Anterior cingulate cortex (tissue), 58 donors: ENCODE measurements at regions not wholly inside any gene's neighbourhood (a gene's known extent, or its start where the extent isn't known, plus 50 kb on each side); places are given as distances from the start of the nearest gene placed in this dataset.
A peak's percentile ranks its signal among the peaks of the same experiment; 100 is the strongest.
"Not testable (repeated sequence)": the region's sequence is repeated elsewhere in the genome, so short reads cannot be mapped to it uniquely, and the experiment has no call there.

Experiments used
- DNase-seq, 58 donors: peaks; one replicate each; lab custom pipeline; 2025; lab: John Stamatoyannopoulos, UW

DNA sequence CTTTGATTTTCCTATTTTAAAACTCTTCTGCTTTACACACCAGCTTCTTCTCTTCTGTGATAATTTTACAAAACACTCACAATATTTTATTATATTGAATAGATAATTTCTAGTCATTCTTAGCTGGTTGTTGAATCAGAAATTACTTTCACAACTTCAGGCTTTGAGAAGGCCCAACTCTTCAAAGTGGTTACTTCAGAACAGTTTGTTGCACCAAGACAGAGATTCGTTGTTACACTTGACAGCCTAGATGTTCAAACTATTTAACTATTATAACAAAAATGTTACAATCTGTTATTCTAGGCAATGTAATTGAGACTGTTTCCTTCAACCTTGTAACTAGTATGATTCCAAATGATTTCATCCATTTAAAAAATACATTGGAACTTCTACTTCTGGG, 333.2 kb upstream of the CHORDC1 start:
- no peak for DNase-seq

GRCh38 chr11:90555477-90555876, 332.6 kb upstream of the CHORDC1 start:
- no peak for DNase-seq

GRCh38 chr11:90542092-90542491, 319.2 kb upstream of the CHORDC1 start:
- DNase-seq = no peak

- no peak for DNase-seq
These were observed 313.5 kb upstream of the CHORDC1 start for GRCh38 chr11:90536301-90536700.

- DNase-seq = no peak
These were observed 309.3 kb upstream of the CHORDC1 start for GRCh38 chr11:90532125-90532524.

- no peak for DNase-seq
These were observed 308.2 kb upstream of the CHORDC1 start for GRCh38 chr11:90531001-90531400.

DNA sequence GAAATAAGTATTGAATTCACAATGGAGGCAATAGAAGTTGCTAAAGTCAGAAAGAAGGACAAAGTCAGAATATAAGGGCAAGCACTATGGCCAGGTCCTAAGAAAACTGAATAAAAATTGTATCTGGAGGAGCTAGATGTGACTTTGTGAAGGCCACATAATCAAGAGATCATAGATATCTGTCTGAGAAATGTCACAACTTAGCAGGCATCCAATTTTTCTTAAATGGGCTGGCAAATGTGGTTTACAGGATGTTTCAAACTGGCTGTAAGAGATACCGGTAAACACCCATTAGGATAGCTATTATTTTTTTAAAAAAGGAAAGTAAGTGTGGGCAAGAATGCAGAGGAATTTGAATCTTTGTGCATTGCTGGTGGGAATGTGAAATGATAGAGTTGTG, 303.1 kb upstream of the CHORDC1 start:
- DNase-seq = no peak

- DNase-seq = no peak
These were observed 290.0 kb upstream of the CHORDC1 start for GRCh38 chr11:90512846-90513245.

DNA sequence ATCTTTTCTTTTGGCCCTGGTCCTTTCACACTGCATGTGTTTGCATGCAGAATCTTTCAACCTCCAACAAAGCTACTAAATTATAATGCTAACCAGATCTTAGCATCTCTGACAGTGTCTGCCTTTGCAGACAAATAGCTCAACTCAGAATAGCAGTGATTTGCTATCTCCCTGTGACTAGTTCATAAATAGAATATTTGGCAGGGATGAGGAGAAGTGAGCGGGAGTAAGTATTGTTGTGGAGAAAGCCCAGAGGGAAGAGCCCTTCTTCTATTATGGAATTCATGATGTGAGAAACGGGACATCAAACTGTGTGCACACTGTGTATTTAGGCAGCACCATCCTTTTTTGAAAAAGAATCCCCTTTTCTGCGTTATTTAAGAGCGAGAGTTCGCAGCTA, 288.0 kb upstream of the CHORDC1 start:
- DNase-seq = no peak

GRCh38 chr11:90500922-90501568, 278.2 kb upstream of the CHORDC1 start:
- no peak for DNase-seq

GRCh38 chr11:90496722-90497121, 273.9 kb upstream of the CHORDC1 start:
- DNase-seq = no peak

GRCh38 chr11:90493379-90493778, 270.5 kb upstream of the CHORDC1 start:
- DNase-seq = no peak

DNA sequence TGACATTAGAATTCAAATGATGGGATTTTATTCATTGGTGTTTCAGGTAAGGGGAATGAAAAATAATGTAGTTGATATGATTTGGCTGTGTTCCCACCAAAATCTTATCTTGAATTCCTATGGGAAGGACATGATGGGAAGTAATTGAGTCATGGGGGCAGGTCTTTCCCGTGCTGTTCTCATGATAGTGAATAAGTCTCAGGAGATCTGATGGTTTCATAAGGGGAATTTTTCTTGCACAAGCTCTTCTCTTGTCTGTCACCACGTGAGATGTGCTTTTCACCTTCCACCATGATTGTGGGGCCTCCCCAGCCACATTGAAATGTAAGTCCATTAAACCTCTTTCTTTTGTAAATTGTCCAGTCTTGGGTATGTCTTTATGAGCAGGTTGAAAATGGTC, 268.6 kb upstream of the CHORDC1 start:
- no peak for DNase-seq

GRCh38 chr11:90476442-90477007, 253.7 kb upstream of the CHORDC1 start:
- DNase-seq = peak in 3 of 58 donors; percentile 0 to 12 (median 1)

DNA sequence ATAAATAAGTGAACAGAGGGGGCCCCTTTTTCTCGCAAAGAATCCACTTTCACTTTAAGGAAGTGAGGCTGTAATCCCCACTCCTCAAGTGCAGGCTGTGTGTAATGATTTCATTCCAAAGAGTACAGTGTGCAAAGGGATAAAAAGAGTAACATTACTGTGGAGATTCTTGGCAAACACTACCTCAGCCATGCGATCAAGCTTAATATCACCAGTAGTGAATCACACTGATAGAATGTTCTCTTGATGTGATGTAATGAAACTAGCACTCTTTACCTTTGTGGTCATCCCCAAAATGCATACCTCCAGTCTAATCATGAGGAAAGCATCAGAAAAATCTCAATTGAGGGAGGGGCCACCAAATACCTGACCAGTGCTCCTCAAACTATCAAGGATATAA, 246.1 kb upstream of the CHORDC1 start:
- DNase-seq = no peak

- no peak for DNase-seq
These were observed 242.7 kb upstream of the CHORDC1 start for GRCh38 chr11:90465553-90465952.

DNA sequence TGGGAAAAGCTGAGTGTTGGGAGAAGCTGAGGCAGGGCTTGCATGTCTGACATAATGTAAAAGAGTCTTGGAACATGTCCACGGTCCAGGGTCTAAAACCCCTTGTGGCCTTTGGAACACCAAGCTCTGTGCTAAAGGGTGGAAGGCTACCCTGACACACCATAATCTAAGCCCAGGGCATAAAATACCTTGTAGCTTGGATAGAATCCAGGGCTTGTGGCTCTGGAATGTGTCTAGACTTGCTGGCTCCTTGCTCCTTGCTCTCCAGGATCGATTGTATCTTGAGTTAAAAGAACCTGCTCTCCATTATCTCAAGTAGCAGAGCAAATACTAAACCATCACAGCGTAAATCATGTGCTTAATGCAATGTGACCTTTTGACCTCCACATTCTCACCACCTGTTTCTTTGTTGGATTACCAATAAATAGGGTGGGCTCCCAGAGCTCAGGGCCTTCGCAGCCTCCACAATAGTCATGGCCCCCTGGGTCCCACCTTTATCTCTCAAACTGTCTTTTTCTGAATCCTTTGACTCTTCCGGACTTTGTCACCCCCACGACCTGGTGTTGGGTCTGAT, 232.6 kb upstream of the CHORDC1 start:
- DNase-seq = not testable (repeated sequence)

DNA sequence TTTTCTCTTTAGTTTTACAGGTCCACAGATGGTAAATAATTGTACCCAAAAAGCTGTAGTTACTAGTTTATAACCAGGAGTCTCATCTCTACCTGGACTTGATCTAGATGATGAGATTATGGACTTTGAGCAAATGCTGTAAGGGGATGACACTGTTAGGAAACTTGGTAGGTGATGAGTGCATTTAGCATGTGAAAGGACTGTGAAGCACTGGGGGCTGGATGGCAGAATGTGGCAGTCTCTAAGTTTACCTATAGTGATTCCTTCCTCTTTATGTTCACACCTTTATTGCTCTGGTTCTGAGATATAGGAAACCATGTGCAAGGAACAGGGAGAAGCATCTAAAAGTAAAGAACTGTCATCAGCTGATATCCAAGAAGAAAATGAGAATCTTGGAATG, 230.7 kb upstream of the CHORDC1 start:
- DNase-seq = no peak

- no peak for DNase-seq
These were observed 226.8 kb upstream of the CHORDC1 start for GRCh38 chr11:90449606-90450005.

DNA sequence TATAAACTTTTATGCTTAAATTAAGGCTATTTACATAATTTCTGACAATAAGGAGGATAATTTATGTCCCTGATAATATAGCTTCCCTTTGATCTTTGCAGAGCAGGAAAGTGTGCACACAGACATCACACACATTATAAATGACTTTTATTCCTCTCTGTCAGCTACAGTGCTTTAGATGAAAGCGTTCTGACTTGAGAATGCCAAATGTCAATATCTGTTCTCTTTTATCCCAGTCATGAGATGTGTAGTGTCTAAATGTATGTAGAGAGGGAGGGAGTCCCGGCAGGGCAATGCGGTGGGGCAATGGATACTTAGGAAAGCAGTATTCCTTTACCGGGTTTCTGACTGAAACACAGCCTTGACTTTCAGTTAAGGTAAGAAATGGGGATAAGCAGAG, 225.4 kb upstream of the CHORDC1 start:
- no peak for DNase-seq

GRCh38 chr11:90447618-90448017, 224.8 kb upstream of the CHORDC1 start:
- DNase-seq = no peak

DNA sequence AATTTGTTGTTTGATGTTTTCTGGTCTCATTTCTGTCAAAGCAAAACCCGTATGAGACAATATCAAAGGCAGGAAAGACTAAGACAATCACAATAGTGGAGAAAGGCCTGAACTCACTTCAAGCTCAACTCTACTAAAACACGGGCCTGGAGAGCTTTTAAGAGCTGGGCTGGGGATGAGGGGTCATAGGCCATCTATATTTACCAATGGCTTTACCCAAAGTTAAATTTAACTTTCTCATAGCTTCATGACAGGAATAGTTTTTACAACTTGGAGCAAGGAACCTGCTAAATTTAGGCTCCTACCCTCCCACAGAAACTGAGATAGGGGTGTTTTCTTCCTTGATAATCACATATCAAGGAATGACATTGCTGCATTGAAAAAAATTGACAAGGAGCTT, 223.4 kb upstream of the CHORDC1 start:
- DNase-seq = no peak
